Endothelial cell of umbilical vein (primary cell): ENCODE measurements at regions not wholly inside any gene's neighbourhood (a gene's known extent, or its start where the extent isn't known, plus 50 kb on each side); places are given as distances from the start of the nearest gene placed in this dataset.

Source experiments
- BruUV-seq: library from RNA; stranded (reverse); fragments of 400-500 nt; replicated peaks from 2 replicates; lab custom pipeline; 2021; lab: Mats Ljungman, UMichigan
- CTCF ChIA-PET: fragments of 300-600, 350-600 bp; sonication (Branson Sonifier 250); formaldehyde crosslinking; loops from one replicate; lab custom pipeline; 2021; ENCODE audit warnings: antibody characterized with exemption, inconsistent platforms; lab: Charles Lee
- POLR2A ChIA-PET: fragments of 300-600, 350-600 bp; sonication (Branson Sonifier 250); formaldehyde crosslinking; loops from one replicate; lab custom pipeline; 2021; ENCODE audit warnings: antibody characterized with exemption, inconsistent platforms; lab: Charles Lee
- DNase-seq: peaks from one replicate; pipeline ENCODE4 v3.0.0-alpha.2; 2011; ENCODE audit warnings: low read depth, low spot score
- FAIRE-seq: peaks from 2 replicates; lab custom pipeline; 2011; peaks lifted over from hg19 to GRCh38; lab: Jason Lieb, UNC
- H2AFZ ChIP-seq: 2 replicates; pipeline ENCODE4 v1.6.0; 2012; ENCODE audit warnings: low read depth, low read length, control low read depth, inconsistent platforms
- H3K27ac ChIP-seq: 2 replicates; pipeline ENCODE4 v1.5.1; 2011; ENCODE audit warnings: low read depth, mild to moderate bottlenecking, control low read depth, low read length, moderate library complexity; ENCODE audit not compliant: insufficient read depth
- H3K27me3 ChIP-seq, 2 experiments: 2 replicates each; pipeline versions ENCODE4 v1.6.0 to v1.6.1; 2011; ENCODE audit warnings: low read length in 2 of 2, mixed read lengths in 1 of 2; ENCODE audit not compliant: control insufficient read depth in 2 of 2, insufficient read depth in 2 of 2
- H3K36me3 ChIP-seq, 2 experiments: 2 replicates in 1 of 2; 3 replicates in 1 of 2; pipeline ENCODE4 v1.5.1; 2011; ENCODE audit warnings: low read length in 2 of 2, mild to moderate bottlenecking in 1 of 2, moderate library complexity in 1 of 2; ENCODE audit not compliant: control insufficient read depth in 2 of 2, insufficient read depth in 2 of 2; ENCODE audit errors: extremely low read depth in 1 of 2
- H3K4me1 ChIP-seq: 3 replicates; pipeline ENCODE4 v1.5.1; 2011; ENCODE audit warnings: mild to moderate bottlenecking, low read length; ENCODE audit not compliant: control insufficient read depth, insufficient read depth; ENCODE audit errors: extremely low read depth
- H3K4me2 ChIP-seq: 2 replicates; pipeline ENCODE4 v1.6.1; 2011; ENCODE audit warnings: low read length, control low read depth, mixed read lengths; ENCODE audit not compliant: insufficient read depth
- H3K4me3 ChIP-seq, 3 experiments: fragments of 200-600 bp in 1 of 3; sonication (generic), shearing (Covaris generic) in 1 of 3; replicated peaks in 1 of 3; 2 replicates each; pipeline ENCODE4 v1.5.1; 2011 to 2016; ENCODE audit warnings: control low read depth in 3 of 3, low read length in 3 of 3, mild to moderate bottlenecking in 2 of 3, inconsistent platforms in 1 of 3, low read depth in 1 of 3, moderate library complexity in 1 of 3; ENCODE audit not compliant: insufficient read depth in 1 of 3
- H3K79me2 ChIP-seq: 2 replicates; pipeline ENCODE4 v1.6.0; 2012; ENCODE audit warnings: low read length, inconsistent platforms; ENCODE audit not compliant: control insufficient read depth, insufficient read depth
- H3K9ac ChIP-seq: replicated peaks from 2 replicates; pipeline ENCODE3; 2011; ENCODE audit warnings: low read length, control low read depth; ENCODE audit not compliant: insufficient read depth; ENCODE audit errors: extremely low read depth
- H3K9me1 ChIP-seq: replicated peaks from 3 replicates; pipeline ENCODE4 v1.6.0; 2011; ENCODE audit warnings: mild to moderate bottlenecking, low read length; ENCODE audit not compliant: control insufficient read depth, insufficient read depth; ENCODE audit errors: extremely low read depth
- H3K9me3 ChIP-seq: replicated peaks from 2 replicates; pipeline ENCODE4 v1.5.1; 2012; ENCODE audit warnings: low read length, inconsistent platforms; ENCODE audit not compliant: control insufficient read depth, insufficient read depth
- H4K20me1 ChIP-seq: replicated peaks from 2 replicates; pipeline ENCODE3; 2011; ENCODE audit warnings: mild to moderate bottlenecking, low read length; ENCODE audit not compliant: control insufficient read depth, insufficient read depth; ENCODE audit errors: extremely low read depth
- CTCF ChIP-seq, 2 donors: IDR thresholded peaks; 1 replicate in 1 of 2; 2 replicates in 1 of 2; pipeline ENCODE4 v1.5.1; 2011; ENCODE audit warnings: low read length in 2 of 2, mild to moderate bottlenecking in 2 of 2, moderate library complexity in 2 of 2, control low read depth in 1 of 2, inconsistent platforms in 1 of 2, low read depth in 1 of 2; ENCODE audit not compliant: insufficient read depth in 1 of 2; ENCODE audit errors: extremely low read depth in 1 of 2
- EZH2 ChIP-seq: IDR thresholded peaks from 2 replicates; pipeline ENCODE4 v1.6.1; 2012; ENCODE audit warnings: borderline replicate concordance, low read depth, mild to moderate bottlenecking, moderate library complexity, low read length, inconsistent platforms; ENCODE audit not compliant: severe bottlenecking
- FOS ChIP-seq: IDR thresholded peaks from 2 replicates; pipeline ENCODE4 v1.6.1; 2011; ENCODE audit warnings: mild to moderate bottlenecking, low read length, moderate library complexity, borderline replicate concordance; ENCODE audit not compliant: insufficient read depth
- GATA2 ChIP-seq: IDR thresholded peaks from 2 replicates; pipeline ENCODE4 v1.7.0; 2011; ENCODE audit warnings: low read depth, mild to moderate bottlenecking, moderate library complexity, mixed read lengths, low read length; ENCODE audit not compliant: insufficient read length, insufficient read depth
- JUN ChIP-seq: IDR thresholded peaks from 2 replicates; pipeline ENCODE4 v1.6.1; 2011; ENCODE audit warnings: borderline replicate concordance, low read depth; ENCODE audit not compliant: insufficient read length, insufficient read depth
- MAX ChIP-seq: IDR thresholded peaks from 2 replicates; pipeline ENCODE4 v1.6.1; 2011; ENCODE audit not compliant: insufficient read depth, insufficient read length
- MYC ChIP-seq: IDR thresholded peaks from one replicate; pipeline ENCODE4 v1.6.1; 2011; ENCODE audit warnings: mild to moderate bottlenecking, low read depth, low read length
- POLR2A ChIP-seq: IDR thresholded peaks from 2 replicates; pipeline ENCODE4 v1.6.1; 2012; ENCODE audit warnings: low read depth, mild to moderate bottlenecking, control low read depth, low read length
- POLR2AphosphoS5 ChIP-seq: IDR thresholded peaks from 2 replicates; pipeline ENCODE4 v1.6.1; 2012; ENCODE audit warnings: low read depth, mild to moderate bottlenecking, control low read depth, low read length, moderate library complexity; ENCODE audit not compliant: insufficient read depth
- dilution Hi-C: fragments of 300-500 bp; cut with MboI; formaldehyde crosslinking; loops from one replicate; pipeline ENCODE4 v1.15.0; 2019; ENCODE audit warnings: low sequenced_read_pairs; ENCODE audit not compliant: extremely low pct_ligation_motif_present
- intact Hi-C: fragments of 100-400 bp; cut with micrococcal nuclease; formaldehyde crosslinking; loops from one replicate; pipeline ENCODE4 v1.10.0; 2022

- no peaks in the 10 kb centered on the region for H3K79me2 ChIP-seq
- intact Hi-C loops (no loop called here), dilution Hi-C loops (no loop called here)
- H3K4me2 ChIP-seq = no peak overlapping the region
- CTCF ChIA-PET = no interaction called here
- no peaks in the 10 kb centered on the region for H3K9me1 ChIP-seq
- POLR2A ChIA-PET = no interaction called here
- H3K9me3 ChIP-seq = peaks cover 2% of the 10 kb centered on the region
- FAIRE-seq = no peak
- H3K9ac ChIP-seq = no peak overlapping the region
- H4K20me1 ChIP-seq = no peaks in the 10 kb centered on the region
- DNase-seq = no peak
- no peak overlapping the region for H3K4me3 ChIP-seq
- no TSS peak for BruUV-seq
- H3K4me1 ChIP-seq = no peaks in the 10 kb centered on the region
- no peak overlapping the region for H2AFZ ChIP-seq
- no peak overlapping the region for H3K27ac ChIP-seq
- H3K27me3 ChIP-seq = no peaks in the 10 kb centered on the region
- TF ChIP-seq EZH2 = no peak
- no peak for TF ChIP-seq POLR2A
- no peaks in the 10 kb centered on the region for H3K36me3 ChIP-seq
These were observed 367.3 kb upstream of the PAPPA start for GRCh38 chr9:115786321-115786720.

- CTCF ChIA-PET = no interaction called here
These were observed 363.1 kb upstream of the PAPPA start for GRCh38 chr9:115790520-115790919.

More at GRCh38 chr9:115790520-115790919, 363.1 kb upstream of the PAPPA start:
- Histone ChIP-seq H3K9me1 (no peaks in the 10 kb centered on the region), H2AFZ (no peak overlapping the region), H3K9me3 (peaks cover 2% of the 10 kb centered on the region), H3K4me1 (no peaks in the 10 kb centered on the region), H4K20me1 (no peaks in the 10 kb centered on the region), H3K27ac (no peak overlapping the region), H3K9ac (no peak overlapping the region), H3K79me2 (no peaks in the 10 kb centered on the region), H3K36me3 (no peaks in the 10 kb centered on the region), H3K4me2 (no peak overlapping the region), H3K4me3 (no peak overlapping the region), H3K27me3 (no peaks in the 10 kb centered on the region)
- DNase-seq (no peak), FAIRE-seq (no peak)
- intact Hi-C loops = no loop called here
- no TSS peak for BruUV-seq
- dilution Hi-C loops = no loop called here
- POLR2A ChIA-PET = no interaction called here
- no peak for TF ChIP-seq GATA2
- TF ChIP-seq JUN = no peak
- no peak for TF ChIP-seq MAX
- no peak for TF ChIP-seq FOS
- TF ChIP-seq POLR2AphosphoS5 = no peak
- no peak for TF ChIP-seq CTCF (IDR thresholded peaks at IDR 0.05; ENCODE audit: extremely low read depth in 1 of 2, insufficient read depth in 1 of 2, low read depth in 1 of 2, low read length in 2 of 2)
- TF ChIP-seq MYC = no peak
- TF ChIP-seq POLR2A = no peak
- TF ChIP-seq EZH2 = no peak
